ENCODE measurements at regions not wholly inside any gene's neighbourhood (a gene's known extent, or its start where the extent isn't known, plus 50 kb on each side); places are given as distances from the start of the nearest gene placed in this dataset.

DNA sequence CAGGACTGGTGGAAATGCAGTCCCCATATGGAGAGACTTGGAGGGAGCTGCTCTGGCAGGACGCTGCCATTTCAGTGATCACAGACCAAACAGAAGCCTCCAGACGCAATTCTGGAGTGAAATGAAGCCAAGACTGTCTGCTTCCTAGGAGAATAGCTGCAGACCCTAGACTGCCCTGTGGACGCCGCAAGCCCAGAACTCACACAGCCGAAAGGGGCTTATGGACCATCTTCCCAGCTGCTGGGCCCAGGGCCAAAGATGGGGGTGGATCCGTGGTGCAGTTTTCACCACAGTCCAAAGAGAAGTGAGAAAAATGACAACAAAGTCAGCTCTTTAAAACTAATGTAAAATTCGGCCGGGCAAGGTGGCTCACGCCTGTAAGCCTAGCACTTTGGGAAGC lies 165.7 kb downstream of the CBLN1 start:
- intact Hi-C loops (cut with micrococcal nuclease): no loop called here
- Mint-ChIP-seq H3K27me3 (ENCODE audit: low read depth) (no peaks in the 10 kb centered on the region), H3K27ac (no peak overlapping the region), H3K4me1 (ENCODE audit: low read depth) (no peaks in the 10 kb centered on the region), H3K4me3 (ENCODE audit: low read depth) (no peak overlapping the region), H3K36me3 (ENCODE audit: low read depth) (no peaks in the 10 kb centered on the region), H3K9me3 (peaks cover 3% of the 10 kb centered on the region)
- no peak for DNase-seq (ENCODE audit: low spot score)

DNA sequence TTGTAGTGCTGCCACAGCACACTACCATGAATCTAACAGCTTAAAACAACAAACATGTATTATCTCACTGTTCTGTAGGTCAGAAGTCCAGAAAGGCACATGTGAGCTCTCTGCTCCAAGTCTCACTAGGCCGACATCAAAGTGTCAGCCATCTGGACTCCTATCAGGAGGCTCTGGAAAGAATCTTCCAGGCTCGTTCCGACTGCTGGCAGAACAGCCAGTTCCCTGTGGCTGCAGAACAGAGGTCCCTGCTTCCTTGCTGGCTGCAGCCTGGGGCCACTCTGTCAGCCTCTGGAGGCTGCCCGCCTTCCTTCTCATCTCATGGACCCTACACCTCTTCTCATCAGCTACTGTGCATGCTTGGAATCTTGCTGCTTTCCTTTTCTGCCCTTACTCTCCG lies 168.9 kb downstream of the CBLN1 start:
- intact Hi-C loops (cut with micrococcal nuclease): no loop called here
- Mint-ChIP-seq H3K4me3 (ENCODE audit: low read depth) (no peak overlapping the region), H3K27me3 (ENCODE audit: low read depth) (no peaks in the 10 kb centered on the region), H3K4me1 (ENCODE audit: low read depth) (no peaks in the 10 kb centered on the region), H3K27ac (no peak overlapping the region), H3K36me3 (ENCODE audit: low read depth) (no peaks in the 10 kb centered on the region), H3K9me3 (peaks cover 6% of the 10 kb centered on the region)
- DNase-seq (ENCODE audit: low spot score): no peak

DNA sequence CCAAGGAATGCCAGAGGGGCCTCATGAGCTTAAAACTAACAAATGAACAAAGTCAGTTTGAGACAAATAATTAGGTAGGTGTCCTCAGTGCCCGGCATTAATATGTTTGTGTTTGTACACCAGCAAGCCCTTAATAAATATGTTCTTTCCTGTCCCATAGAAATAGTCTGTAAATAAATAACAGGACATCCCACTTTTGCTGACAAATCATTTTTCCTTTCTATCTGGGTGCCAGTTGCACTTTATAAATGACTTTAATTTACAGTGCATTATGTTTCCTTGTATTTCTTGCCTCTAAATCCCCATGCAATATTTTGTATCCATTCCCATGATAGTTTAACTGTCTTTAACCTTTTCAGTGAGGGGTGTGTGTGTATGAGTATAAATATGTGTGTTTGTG lies 170.3 kb downstream of the CBLN1 start:
- Mint-ChIP-seq H3K27ac (no peak overlapping the region), H3K4me3 (ENCODE audit: low read depth) (no peak overlapping the region), H3K9me3 (peaks cover 6% of the 10 kb centered on the region), H3K4me1 (ENCODE audit: low read depth) (no peaks in the 10 kb centered on the region), H3K27me3 (ENCODE audit: low read depth) (no peaks in the 10 kb centered on the region), H3K36me3 (ENCODE audit: low read depth) (no peaks in the 10 kb centered on the region)
- intact Hi-C loops (cut with micrococcal nuclease): no loop called here
- DNase-seq (ENCODE audit: low spot score): no peak

DNA sequence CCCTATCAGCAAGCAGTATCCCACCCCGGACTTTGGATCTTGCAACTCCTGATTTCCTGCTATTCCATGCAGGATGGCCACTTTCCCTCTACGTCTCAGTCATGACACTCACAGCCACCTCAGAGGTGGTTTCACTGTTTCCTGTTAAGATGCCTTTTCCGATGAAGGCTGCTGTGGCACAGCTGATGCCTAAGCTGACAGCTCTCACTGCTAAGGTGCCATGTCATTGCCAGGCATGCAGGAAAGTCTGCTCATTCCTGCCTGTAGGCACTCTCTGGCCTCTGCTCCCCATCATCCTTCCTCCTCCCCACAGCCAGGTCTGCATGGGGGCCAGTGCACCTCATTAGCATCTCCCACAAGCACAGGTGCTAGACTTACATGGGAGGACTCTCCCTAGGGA lies 173.0 kb downstream of the CBLN1 start:
- no peak overlapping the region for H3K27ac Mint-ChIP-seq
- H3K9me3 Mint-ChIP-seq: peaks cover 13% of the 10 kb centered on the region
- no peaks in the 10 kb centered on the region for H3K27me3 Mint-ChIP-seq (ENCODE audit: low read depth)
- intact Hi-C loops (cut with micrococcal nuclease): no loop called here
- H3K4me3 Mint-ChIP-seq (ENCODE audit: low read depth): no peak overlapping the region
- no peak for DNase-seq (ENCODE audit: low spot score)
- H3K4me1 Mint-ChIP-seq (ENCODE audit: low read depth): no peaks in the 10 kb centered on the region
- H3K36me3 Mint-ChIP-seq (ENCODE audit: low read depth): no peaks in the 10 kb centered on the region

DNA sequence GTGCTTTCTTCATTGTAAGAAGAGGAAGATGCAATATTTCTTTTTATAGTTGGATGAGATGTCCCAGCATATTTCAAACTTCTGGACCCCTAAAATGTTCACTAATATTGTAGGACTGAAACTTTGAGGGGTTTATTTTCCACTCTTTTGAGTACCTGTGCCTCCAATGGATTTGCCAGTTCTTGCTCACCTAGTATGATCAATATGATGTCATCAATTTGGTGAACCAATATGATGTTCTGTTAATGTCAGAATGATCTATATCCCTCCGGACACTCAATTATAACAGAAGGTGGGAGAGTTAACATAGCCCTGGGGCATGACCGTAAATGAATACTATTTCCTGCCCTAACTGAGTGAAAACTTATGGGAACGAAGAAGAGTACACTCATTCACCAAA lies 178.3 kb downstream of the CBLN1 start:
- no peaks in the 10 kb centered on the region for H3K4me1 Mint-ChIP-seq (ENCODE audit: low read depth)
- intact Hi-C loops (cut with micrococcal nuclease): no loop called here
- DNase-seq (ENCODE audit: low spot score): no peak
- no peak overlapping the region for H3K27ac Mint-ChIP-seq
- H3K4me3 Mint-ChIP-seq (ENCODE audit: low read depth): no peak overlapping the region
- no peaks in the 10 kb centered on the region for H3K27me3 Mint-ChIP-seq (ENCODE audit: low read depth)
- no peaks in the 10 kb centered on the region for H3K36me3 Mint-ChIP-seq (ENCODE audit: low read depth)
- peaks cover 18% of the 10 kb centered on the region for H3K9me3 Mint-ChIP-seq

DNA sequence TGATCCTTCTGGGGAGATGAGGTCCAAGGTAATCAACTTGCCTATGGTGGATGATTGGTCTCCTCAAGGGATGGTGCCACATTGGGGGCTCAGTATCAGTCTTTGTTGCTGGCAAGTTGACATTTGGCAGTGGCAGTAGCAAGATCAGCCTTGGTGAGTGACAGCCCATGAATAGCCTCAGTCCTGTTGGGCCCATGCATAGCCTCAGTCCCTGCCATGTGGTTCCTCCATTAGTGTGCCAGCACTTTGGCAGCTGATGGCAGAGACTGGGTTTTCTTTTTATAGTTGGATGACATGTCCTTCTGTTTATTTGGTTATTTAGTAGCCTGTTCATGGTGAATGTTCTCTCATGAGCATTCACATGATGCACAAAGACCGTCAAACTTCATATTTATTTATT lies 179.6 kb downstream of the CBLN1 start:
- no peak for DNase-seq (ENCODE audit: low spot score)
- no peak overlapping the region for H3K27ac Mint-ChIP-seq
- peaks cover 18% of the 10 kb centered on the region for H3K9me3 Mint-ChIP-seq
- intact Hi-C loops (cut with micrococcal nuclease): no loop called here
- no peaks in the 10 kb centered on the region for H3K36me3 Mint-ChIP-seq (ENCODE audit: low read depth)
- H3K4me1 Mint-ChIP-seq (ENCODE audit: low read depth): no peaks in the 10 kb centered on the region
- no peak overlapping the region for H3K4me3 Mint-ChIP-seq (ENCODE audit: low read depth)
- no peaks in the 10 kb centered on the region for H3K27me3 Mint-ChIP-seq (ENCODE audit: low read depth)

DNA sequence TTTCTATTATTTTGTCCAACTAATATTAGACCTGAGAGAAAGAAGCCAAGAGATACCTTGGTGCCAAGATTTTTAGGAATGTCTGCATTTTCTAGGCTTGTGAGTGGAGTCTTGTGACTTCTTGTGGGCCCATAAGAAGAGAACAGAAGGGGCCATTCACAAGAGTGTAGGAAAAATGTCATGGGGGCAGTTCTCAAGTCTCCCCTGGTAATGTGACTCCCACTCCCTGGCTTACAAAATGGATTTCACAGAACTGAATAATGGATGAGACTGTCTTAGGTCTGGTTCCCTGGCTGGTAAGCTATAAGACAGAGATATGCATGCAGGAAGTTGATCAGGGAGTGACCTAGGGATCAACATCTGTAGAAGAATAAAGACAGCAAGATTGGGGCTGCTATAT lies 181.3 kb downstream of the CBLN1 start:
- intact Hi-C loops (cut with micrococcal nuclease): no loop called here
- Mint-ChIP-seq H3K4me1 (ENCODE audit: low read depth) (no peaks in the 10 kb centered on the region), H3K36me3 (ENCODE audit: low read depth) (no peaks in the 10 kb centered on the region), H3K4me3 (ENCODE audit: low read depth) (no peak overlapping the region), H3K9me3 (peaks cover 18% of the 10 kb centered on the region), H3K27me3 (ENCODE audit: low read depth) (no peaks in the 10 kb centered on the region), H3K27ac (no peak overlapping the region)
- DNase-seq (ENCODE audit: low spot score): no peak

DNA sequence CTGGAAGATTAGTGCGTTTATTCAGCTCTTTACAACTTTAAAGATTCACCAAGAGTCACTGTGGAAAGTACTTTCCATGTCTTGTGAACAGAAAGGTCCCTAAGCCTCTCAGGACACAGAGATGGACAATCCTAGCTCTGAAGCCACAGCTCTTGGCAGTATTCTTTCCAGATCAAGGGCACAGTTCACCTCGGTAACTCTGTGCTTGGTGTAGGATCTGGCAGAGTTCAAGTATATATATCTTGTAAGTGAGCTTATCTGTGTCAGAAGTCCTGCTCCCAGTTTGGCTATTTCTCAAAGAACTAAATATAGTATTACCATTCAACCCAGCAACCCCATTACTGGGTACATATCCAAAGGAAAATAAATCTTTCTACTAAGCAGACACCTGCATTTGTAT lies 183.7 kb downstream of the CBLN1 start:
- DNase-seq (ENCODE audit: low spot score): no peak
- no peaks in the 10 kb centered on the region for H3K36me3 Mint-ChIP-seq (ENCODE audit: low read depth)
- peaks cover 12% of the 10 kb centered on the region for H3K9me3 Mint-ChIP-seq
- intact Hi-C loops (cut with micrococcal nuclease): no loop called here
- no peaks in the 10 kb centered on the region for H3K4me1 Mint-ChIP-seq (ENCODE audit: low read depth)
- no peak overlapping the region for H3K27ac Mint-ChIP-seq
- no peak overlapping the region for H3K4me3 Mint-ChIP-seq (ENCODE audit: low read depth)
- H3K27me3 Mint-ChIP-seq (ENCODE audit: low read depth): no peaks in the 10 kb centered on the region

DNA sequence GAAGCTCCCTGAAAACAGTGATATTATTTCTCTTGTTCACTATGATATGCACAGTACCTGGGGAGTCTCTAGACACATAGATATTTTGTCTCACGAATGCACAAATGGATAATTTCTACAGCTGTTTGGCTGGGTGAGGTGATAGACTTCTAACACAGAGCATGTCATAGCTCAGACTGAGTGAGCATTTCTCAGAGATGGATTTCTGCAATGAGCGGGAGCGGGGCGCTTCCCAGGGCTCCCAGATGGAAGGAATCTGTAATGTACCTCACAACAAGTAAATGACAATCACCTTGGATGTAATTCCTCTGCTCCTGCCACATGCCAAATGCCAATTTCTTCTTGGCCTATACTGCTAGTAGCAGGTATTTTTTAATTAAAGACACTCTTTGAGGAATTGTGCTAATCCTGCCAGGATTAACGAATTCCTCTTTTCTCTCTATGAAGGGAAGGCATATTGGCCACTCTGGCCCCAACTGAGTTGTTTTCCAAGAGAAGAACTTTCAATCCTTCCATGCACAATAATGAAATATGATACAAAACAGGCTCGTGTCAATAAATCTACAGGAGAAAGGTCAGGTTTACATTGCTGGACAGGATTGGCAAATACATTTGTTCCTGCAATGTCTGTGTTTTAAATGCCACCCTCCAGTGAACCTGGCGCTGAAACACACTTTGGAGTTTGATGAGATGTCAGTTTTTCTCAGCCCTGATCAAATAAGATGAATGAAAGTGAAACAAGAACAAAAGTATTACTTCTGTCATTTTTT lies 185.3 kb downstream of the CBLN1 start:
- intact Hi-C loops (cut with micrococcal nuclease): no loop called here
- H3K4me1 Mint-ChIP-seq (ENCODE audit: low read depth): no peaks in the 10 kb centered on the region
- no peak overlapping the region for H3K27ac Mint-ChIP-seq
- DNase-seq (ENCODE audit: low spot score): no peak
- peaks cover 5% of the 10 kb centered on the region for H3K9me3 Mint-ChIP-seq
- H3K27me3 Mint-ChIP-seq (ENCODE audit: low read depth): no peaks in the 10 kb centered on the region
- H3K36me3 Mint-ChIP-seq (ENCODE audit: low read depth): no peaks in the 10 kb centered on the region
- no peak overlapping the region for H3K4me3 Mint-ChIP-seq (ENCODE audit: low read depth)

DNA sequence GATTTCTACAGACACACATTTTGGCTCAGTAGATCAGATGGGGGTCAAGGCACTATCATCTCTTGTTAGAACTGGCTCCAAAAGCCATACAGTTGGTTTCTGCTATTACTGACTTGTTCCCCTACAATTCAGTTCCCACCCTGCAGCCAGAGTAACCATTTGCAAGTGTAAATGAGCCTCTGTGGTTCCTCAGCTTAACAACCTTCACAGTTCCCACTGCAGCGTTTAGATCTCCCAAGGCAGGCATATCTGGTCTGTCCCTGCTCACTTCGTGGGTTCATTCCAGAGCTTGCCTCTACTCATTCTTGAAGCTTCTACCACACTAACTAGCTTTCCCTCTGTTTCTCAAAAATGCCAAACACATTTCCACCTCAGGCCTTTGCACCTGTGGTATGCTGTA lies 186.1 kb downstream of the CBLN1 start:
- Mint-ChIP-seq H3K27me3 (ENCODE audit: low read depth) (no peaks in the 10 kb centered on the region), H3K4me3 (ENCODE audit: low read depth) (no peak overlapping the region), H3K9me3 (no peaks in the 10 kb centered on the region), H3K36me3 (ENCODE audit: low read depth) (no peaks in the 10 kb centered on the region), H3K27ac (no peak overlapping the region), H3K4me1 (ENCODE audit: low read depth) (no peaks in the 10 kb centered on the region)
- no peak for DNase-seq (ENCODE audit: low spot score)
- intact Hi-C loops (cut with micrococcal nuclease): no loop called here

DNA sequence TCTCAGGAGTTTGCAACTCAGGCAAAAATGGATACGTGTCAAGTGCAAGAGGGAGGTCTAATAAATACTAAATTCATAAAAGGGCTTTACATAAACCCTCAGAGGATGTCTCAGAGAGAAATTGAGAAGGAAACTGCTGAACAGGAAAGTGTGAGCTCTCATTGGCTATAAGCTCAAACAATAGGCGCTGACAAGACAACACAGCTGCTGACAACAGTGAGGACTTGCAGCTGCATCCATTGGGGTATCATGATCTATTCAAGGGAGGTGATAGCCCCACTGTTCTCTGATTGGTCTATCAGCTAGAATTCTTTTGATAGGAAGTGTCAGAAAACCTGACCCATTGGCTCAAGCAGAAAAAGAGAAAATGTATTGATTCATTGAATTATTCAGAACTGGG lies 187.2 kb downstream of the CBLN1 start:
- no peaks in the 10 kb centered on the region for H3K36me3 Mint-ChIP-seq (ENCODE audit: low read depth)
- H3K27me3 Mint-ChIP-seq (ENCODE audit: low read depth): no peaks in the 10 kb centered on the region
- H3K4me3 Mint-ChIP-seq (ENCODE audit: low read depth): no peak overlapping the region
- no peak for DNase-seq (ENCODE audit: low spot score)
- H3K4me1 Mint-ChIP-seq (ENCODE audit: low read depth): no peaks in the 10 kb centered on the region
- no peak overlapping the region for H3K27ac Mint-ChIP-seq
- intact Hi-C loops (cut with micrococcal nuclease): no loop called here
- no peaks in the 10 kb centered on the region for H3K9me3 Mint-ChIP-seq

DNA sequence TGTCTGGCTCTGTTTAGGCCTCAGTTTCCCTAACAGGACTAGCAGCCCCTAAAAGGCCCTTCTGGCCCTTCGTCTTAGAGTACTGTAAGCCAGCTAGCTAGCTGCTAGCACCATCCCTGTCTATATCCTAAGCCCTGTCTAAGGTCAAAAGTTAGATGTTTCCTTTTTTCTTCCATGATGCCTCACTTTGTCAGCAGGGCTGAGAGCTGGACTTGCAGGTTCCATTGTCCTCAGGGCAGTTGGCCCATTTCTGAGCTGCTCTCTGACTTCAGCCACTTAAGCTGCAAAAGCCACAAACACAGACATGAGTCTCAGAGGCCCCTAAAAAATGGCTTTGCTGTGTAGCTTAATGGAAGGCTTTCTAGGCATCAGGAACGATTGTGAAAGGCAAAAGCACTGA lies 187.7 kb downstream of the CBLN1 start:
- no peaks in the 10 kb centered on the region for H3K36me3 Mint-ChIP-seq (ENCODE audit: low read depth)
- no peak overlapping the region for H3K27ac Mint-ChIP-seq
- no peak overlapping the region for H3K4me3 Mint-ChIP-seq (ENCODE audit: low read depth)
- no peak for DNase-seq (ENCODE audit: low spot score)
- H3K4me1 Mint-ChIP-seq (ENCODE audit: low read depth): no peaks in the 10 kb centered on the region
- H3K9me3 Mint-ChIP-seq: peaks cover 4% of the 10 kb centered on the region
- intact Hi-C loops (cut with micrococcal nuclease): no loop called here
- H3K27me3 Mint-ChIP-seq (ENCODE audit: low read depth): no peaks in the 10 kb centered on the region

DNA sequence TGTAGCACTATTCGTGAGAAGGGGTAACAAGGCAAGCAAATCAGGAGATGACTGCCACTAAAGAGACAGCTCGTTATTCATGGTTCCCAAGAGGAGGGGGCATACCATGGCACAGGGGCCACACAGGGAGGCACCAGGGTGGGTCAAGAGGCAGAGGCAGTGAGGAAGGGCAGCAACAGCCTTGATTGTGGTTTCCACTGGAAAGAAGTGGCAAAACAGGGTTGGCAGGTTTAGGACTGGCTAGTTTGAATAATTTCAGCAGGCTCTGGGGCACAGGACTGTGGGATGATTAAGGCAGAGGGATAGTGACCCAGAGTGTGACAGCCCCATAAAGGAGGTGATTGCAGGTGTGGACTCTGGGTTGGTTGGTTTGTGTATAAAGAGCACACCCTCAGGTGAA lies 188.9 kb downstream of the CBLN1 start:
- no peaks in the 10 kb centered on the region for H3K36me3 Mint-ChIP-seq (ENCODE audit: low read depth)
- H3K9me3 Mint-ChIP-seq: peaks cover 4% of the 10 kb centered on the region
- H3K4me3 Mint-ChIP-seq (ENCODE audit: low read depth): no peak overlapping the region
- intact Hi-C loops (cut with micrococcal nuclease): no loop called here
- no peak overlapping the region for H3K27ac Mint-ChIP-seq
- no peaks in the 10 kb centered on the region for H3K4me1 Mint-ChIP-seq (ENCODE audit: low read depth)
- H3K27me3 Mint-ChIP-seq (ENCODE audit: low read depth): no peaks in the 10 kb centered on the region
- no peak for DNase-seq (ENCODE audit: low spot score)

DNA sequence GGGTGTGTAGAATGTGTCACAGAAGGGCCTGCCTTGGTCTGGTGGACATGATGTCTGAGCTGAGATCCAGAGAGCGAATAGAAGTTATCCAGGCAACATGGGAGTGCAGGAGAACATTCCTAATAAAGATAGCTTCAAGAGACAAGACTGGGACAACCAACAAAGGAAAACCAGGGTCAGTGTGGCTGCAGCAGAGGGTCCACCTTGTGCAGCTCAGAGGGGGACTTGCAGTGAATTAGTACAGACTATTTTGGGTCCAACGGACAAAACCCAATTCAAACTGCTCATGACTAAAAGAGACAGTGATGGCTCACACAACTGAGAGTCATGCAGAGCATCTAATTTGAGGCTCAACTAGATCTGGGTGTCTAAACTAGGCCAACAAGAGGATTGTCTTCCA lies 192.1 kb downstream of the CBLN1 start:
- no peaks in the 10 kb centered on the region for H3K36me3 Mint-ChIP-seq (ENCODE audit: low read depth)

More for the DNA sequence above, 192.1 kb downstream of the CBLN1 start:
- DNase-seq (ENCODE audit: low spot score): no peak
- no peaks in the 10 kb centered on the region for H3K27me3 Mint-ChIP-seq (ENCODE audit: low read depth)
- H3K27ac Mint-ChIP-seq: no peak overlapping the region
- no peaks in the 10 kb centered on the region for H3K4me1 Mint-ChIP-seq (ENCODE audit: low read depth)
- peaks cover 17% of the 10 kb centered on the region for H3K9me3 Mint-ChIP-seq
- intact Hi-C loops (cut with micrococcal nuclease): no loop called here
- no peak overlapping the region for H3K4me3 Mint-ChIP-seq (ENCODE audit: low read depth)
